ENCODE measurements at regions not wholly inside any gene's neighbourhood (a gene's known extent, or its start where the extent isn't known, plus 50 kb on each side); places are given as distances from the start of the nearest gene placed in this dataset.
"Not testable (repeated sequence)": the region's sequence is repeated elsewhere in the genome, so short reads cannot be mapped to it uniquely, and the experiment has no call there.

DNA sequence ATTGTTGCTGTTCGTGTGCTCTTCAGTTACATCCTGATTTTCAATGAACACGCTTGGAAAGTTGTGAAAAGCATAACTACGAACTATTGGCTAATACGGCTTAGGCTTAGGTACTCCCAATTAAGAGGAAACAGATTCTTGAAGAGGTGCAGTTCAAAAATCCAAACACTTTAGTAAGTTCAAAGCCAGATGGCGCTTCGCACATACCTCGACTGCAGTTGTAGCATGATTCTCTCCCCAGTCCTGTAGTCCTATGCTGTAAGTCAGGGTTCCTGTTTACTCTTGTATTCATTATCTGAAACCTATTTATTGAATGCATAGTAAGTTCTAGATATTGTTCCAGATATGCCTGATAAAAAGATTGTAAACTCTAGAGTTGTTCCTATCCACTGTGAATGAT lies 165.2 kb downstream of the TRIB2 start:
- no peak for DNase-seq

DNA sequence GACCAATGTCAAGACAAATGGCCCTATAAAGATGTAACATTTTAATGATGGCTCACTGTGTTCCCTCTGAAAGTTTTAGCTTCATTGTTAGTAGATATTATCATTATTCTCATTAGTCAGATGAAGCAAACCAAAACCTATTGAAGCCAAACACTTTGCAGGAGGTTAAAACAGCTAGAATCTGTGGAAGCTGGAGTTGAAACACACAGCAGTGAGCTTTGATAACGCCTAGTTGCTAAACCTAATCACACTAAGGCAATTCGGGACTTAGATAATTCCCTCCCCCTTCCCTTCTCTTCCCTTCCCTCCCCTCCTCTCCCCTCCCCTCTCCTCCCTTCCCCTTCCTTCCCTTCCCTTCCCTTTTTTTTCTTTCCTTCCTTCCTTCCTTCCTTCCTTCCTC lies 165.7 kb downstream of the TRIB2 start:
- DNase-seq, result no peak

- DNase-seq, result no peak
Observed at GRCh38 chr2:12883906-12884305, 167.2 kb downstream of the TRIB2 start.

- DNase-seq, result no peak
Observed at GRCh38 chr2:12884713-12885282, 168.1 kb downstream of the TRIB2 start.

DNA sequence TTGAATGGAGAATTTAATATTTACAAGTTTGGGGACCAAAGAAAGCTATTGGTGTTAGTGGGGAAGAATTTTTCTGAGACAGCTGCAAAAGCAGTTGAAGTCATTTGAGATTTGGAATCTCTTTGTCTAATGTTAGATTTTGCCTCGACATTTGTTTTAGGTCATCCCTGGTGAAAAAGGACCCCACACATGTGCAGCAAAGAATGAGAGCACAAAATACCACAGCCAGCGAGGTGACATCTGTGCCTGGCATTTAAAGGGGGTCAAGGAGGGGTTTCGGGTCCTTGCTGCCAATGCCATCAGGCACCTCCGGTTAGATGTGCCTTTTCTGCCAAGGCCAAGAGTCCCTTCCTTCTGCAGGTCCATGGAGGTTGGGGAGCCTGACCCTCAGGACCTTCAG lies 173.3 kb downstream of the TRIB2 start:
- DNase-seq, result no peak

DNA sequence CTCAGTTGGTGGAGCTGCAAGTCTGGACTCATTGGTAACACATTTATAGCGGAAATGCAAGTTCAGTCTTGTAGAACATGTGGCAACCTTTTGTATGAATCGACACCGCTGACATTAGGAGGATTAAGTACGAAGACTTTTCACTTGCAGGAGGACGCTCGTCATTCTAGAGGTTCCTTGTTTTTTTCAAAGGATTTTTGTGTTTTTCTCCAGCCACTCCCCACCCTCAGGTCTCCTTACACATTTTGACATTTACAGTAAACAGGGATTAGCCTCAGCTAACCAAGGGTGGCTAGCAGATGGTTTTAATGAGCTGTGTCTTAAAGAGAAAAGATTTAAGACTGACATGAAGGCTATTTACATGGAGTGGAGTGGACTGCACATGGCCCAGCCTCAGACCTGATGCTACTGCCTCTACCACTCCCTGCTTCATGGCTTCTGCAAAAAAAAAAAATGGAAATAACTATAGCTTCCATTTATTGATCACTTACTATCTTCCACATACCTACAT lies 173.8 kb downstream of the TRIB2 start:
- DNase-seq, result no peak

- DNase-seq, result no peak
Observed at GRCh38 chr2:12895017-12895416, 178.3 kb downstream of the TRIB2 start.

DNA sequence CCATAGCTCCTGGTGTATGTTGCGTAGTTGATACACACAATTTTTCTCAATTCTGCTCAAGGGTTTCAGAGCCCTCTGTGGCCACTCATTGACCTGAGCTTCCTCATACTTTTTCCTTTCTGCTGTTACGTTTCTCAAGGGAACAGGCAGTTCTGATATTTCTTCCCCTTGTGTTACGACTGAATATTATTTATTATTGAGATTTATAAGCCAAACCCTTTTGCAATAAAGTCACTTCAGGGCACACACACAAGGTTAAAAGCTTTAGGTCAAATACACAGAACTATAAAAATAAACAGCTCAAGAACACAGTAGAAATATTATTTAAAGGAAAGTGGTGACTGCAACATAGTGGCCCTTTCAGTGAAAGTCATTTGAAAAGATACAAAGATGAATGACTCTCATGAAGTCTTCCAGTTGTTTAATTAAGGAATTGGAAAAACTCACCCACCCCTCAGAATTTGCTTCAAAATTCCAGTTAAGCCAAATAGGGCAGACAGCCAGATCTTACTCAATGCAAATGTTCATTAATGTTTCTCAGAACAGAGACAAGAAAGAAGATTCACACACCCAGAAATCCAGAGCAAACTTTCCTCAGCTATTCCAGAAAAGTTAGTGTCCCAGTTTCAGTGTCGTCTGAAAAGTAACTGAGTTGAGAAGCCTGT lies 179.7 kb downstream of the TRIB2 start:
- no peak for DNase-seq

DNA sequence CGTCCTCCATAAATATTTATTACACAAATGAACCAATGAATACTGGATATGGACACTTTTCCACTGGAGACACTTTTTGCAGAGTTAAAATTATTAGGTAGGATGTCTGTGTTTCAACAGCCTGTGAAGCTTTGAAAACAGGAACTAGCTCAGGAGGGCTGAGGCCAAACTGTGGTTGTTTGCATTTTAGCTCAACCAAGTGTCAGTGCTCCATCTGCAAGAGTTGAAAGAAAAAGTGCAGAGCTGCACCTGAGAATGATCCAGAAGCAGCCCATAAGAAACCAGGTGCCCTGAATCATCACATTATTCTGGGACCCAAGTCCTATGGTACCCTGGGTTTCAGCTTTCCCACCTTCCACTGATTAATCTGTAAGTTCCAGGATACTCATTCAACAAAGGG lies 180.4 kb downstream of the TRIB2 start:
- peak in 1 of 4 experiments; percentile 1 for DNase-seq

DNA sequence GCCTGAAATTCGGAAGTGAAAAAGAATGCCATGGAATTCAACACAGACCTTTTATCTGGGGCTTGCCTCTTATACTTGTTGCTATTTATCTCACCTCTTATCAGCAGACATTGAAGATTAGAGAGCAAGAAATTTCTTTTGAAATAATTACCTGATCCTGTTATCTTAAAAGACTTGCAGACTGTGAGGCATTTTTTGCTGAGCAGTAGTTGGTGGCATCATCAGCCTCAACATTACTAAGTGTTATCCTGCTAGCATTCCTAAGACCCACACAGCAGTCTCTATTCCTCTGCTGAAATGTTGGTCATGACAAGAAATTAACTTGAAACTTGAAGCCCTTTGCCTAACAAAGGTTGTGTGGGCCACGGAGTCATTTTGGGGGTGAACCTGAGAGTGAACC lies 186.5 kb downstream of the TRIB2 start:
- DNase-seq, result no peak

DNA sequence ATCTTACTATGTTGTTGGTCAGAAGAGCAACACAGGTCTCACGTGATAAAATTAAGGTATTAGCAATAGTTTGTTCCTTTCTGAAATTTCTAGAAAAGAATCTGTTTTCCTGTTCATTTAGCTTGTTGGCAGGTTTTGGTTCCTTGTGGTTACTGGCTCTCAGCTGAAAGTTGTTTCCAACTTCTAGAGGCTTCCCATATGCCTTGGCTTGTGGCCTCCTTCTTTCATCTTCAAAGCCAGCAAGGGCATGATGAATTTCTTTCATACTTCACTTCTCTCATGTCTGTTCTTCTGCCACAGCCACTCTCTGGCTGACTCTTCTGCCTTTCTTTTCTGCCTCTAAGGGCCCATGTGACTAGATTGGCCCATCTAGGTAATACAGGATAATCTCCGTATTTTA lies 193.7 kb downstream of the TRIB2 start:
- DNase-seq, result no peak

DNA sequence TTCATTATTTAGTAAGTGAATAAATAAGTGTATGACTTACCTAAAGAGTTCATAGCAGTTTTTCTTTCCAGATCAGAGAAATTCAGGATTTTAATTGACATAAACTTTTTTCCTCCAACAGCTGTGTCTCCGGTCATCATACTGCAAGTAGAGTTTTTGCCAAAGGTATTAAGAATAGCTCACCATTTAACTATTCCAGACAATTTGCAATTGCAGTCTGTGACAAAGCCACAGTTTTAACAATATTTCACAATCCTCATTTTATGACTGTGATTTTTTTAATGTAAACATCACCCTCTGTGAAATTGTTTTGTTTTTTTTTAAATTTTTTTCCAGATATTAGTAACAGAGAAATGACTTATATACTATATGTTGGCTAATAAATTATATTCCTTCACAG lies 199.1 kb downstream of the TRIB2 start:
- no peak for DNase-seq

DNA sequence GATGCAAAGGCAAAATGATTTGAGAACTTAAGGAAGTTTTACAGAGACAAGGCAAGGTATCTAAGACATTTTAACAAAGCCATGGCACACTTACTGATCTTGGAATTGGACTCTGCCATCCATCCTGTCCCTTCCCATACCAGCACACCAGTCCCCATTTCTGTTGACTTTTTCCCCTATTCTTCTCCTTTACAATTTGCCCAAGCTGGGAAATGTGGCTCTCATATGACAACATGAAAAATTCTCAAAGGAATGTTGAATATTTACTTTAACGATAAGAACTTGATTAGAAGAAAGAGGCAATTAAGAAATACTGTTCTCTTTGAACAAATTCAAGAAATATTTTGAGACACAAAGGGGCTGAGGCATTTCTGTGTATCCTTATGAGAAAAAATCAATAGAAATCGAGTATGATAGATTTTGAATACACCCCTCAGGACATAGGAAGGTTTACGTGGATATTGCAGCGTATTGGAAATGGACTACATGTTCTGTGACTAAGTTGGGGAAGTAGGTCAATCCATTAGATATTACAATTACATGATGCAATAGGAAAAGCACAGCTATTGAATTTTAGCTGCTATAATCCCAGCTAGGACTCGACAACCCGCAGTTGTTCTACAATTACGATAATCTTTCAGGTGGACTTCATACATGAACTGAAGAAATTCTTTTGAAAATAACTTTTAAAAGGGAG lies 201.6 kb downstream of the TRIB2 start:
- DNase-seq, result no peak

- no peak for DNase-seq
Observed at GRCh38 chr2:12918835-12919445, 202.2 kb downstream of the TRIB2 start.

DNA sequence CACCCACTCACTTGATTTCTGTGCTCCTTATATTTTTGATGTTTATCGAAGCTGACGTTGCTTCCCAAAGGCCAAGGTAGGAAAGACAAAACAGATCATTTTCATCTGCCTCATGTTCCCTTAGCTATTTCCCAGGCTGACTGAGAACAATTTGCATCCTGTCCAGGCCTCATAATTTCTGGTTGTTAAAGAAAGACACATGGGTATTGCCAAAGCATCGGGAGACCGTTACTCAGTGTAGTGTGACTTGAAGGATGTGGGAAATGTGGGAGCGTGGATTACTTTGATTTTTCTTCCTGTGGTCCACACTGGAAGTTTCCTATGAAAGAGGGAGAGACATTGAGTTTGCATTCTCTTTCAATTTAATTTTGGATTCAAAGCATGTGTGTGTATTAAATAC lies 204.6 kb downstream of the TRIB2 start:
- DNase-seq, result no peak

- no peak for DNase-seq
Observed at GRCh38 chr2:12923907-12924610, 207.3 kb downstream of the TRIB2 start.

GRCh38 chr2:12926641-12927040 lies 209.9 kb downstream of the TRIB2 start:
- DNase-seq, result not testable (repeated sequence)

GRCh38 chr2:12928197-12928774 lies 211.6 kb downstream of the TRIB2 start:
- no peak for DNase-seq

GRCh38 chr2:12928775-12929401 lies 212.2 kb downstream of the TRIB2 start:
- DNase-seq, result no peak

- no peak for DNase-seq
Observed at GRCh38 chr2:12929758-12930157, 213.0 kb downstream of the TRIB2 start.

DNA sequence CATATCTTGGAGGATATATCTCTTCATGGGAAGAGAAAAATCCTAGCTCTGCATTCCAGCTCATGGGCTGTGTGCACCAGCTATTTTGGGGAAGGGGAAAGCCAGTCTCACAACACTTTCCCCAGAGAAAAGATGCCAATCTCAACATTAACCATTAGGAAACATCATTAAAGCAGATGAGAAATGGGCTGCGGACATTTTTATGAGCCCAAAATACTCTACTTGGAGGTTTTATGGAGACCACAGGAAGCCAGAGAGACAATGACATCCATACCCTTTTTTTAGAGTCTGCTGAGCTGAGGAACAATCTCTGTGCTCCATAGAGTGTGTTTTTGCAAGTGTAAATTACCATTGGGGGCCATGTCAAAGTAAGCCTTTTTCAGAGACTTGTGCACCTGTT lies 213.7 kb downstream of the TRIB2 start:
- DNase-seq, result no peak

DNA sequence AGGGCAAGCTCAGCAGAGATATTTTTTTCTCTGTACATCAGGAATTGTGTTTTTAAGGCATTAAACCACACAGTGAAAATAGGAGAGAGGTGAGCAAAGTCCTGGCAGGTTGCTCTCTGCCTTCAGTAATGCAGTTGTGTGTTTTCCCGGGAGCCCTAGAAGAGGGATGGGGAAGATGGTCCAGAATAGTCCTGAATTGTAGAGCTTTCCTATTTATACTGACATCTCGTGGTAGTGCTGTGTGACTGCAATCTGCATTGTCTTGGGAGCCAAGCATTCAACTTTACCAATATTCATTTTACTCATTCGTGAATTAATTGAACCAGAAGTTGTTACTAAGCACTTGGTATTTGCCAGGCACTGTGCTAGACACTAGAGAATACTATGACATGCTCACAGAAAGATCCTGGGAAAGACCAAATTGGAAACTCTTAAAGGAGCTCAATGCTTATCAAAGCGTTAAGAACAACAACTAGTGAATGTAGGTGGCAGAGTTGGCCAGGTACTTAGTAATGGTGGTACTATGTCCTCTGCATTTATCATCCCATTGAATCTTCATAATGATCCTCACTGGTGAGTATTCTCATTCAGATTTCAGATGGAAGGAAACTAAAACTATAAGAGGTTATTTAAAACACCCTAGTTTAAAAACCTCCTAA lies 214.6 kb downstream of the TRIB2 start:
- no peak for DNase-seq
